ENCODE measurements at regions not wholly inside any gene's neighbourhood (a gene's known extent, or its start where the extent isn't known, plus 50 kb on each side); places are given as distances from the start of the nearest gene placed in this dataset.

DNA sequence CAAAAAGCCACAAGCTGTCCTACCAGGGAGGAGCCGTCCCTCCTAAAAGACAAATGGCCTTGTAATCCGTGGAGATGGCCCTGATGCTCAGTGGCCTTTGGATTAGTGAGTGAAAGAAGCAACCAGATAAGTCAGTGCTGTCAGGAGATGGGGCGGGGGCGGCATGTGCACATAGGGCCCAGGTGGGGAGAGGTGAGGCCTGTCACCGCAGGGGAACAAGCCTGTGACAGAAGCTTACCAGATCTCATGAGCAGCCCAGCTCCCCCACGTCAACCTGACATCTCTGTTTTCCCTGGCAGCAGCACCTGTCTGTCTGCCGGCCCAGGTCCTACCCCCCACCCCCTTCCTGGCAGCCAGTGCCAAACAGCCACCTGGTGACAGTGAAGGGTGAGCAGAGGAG lies 162.6 kb downstream of the BUD13 start:
- no peak overlapping the region for H3K27ac ChIP-seq (ENCODE audit: low read depth in 2 of 2, low read length in 1 of 2)
- no peaks in the 10 kb centered on the region for H3K79me2 ChIP-seq (ENCODE audit: insufficient read depth)
- no peak overlapping the region for H3K4me3 ChIP-seq (ENCODE audit: low read depth in 2 of 2, low read length in 1 of 2)
- H3K9ac ChIP-seq = no peak overlapping the region
- DNase-seq = no peak
- 7% methylated on average over 2 of the region's 7 CpGs for WGBS (ENCODE audit: low lambda C conversion rate)
- no peaks in the 10 kb centered on the region for H3K9me2 ChIP-seq
- no peaks in the 10 kb centered on the region for H3K9me3 ChIP-seq
- no peaks in the 10 kb centered on the region for H3K36me3 ChIP-seq (replicated peaks in 1 of 2; ENCODE audit: control insufficient read depth in 1 of 2, insufficient read depth in 2 of 2, low read length in 1 of 2)
- CTCF ChIA-PET = interaction anchor here (1.8 kb wide), 1 partner anchor 31 kb away, joined by 5 read pairs; no protein-coding TSS in a partner anchor
- no peak overlapping the region for H3K4me2 ChIP-seq
- TF ChIP-seq SMC3 (IDR thresholded peaks at IDR 0.05; ENCODE audit: low read depth, low read length) (no peak), CHD2 (IDR thresholded peaks at IDR 0.05; ENCODE audit: low read length, partially characterized antibody) (no peak), MXI1 (IDR thresholded peaks at IDR 0.05; ENCODE audit: low read depth, low read length) (no peak), POLR2AphosphoS5 (IDR thresholded peaks at IDR 0.05; ENCODE audit: low read depth, low read length) (no peak), FOSL2 (IDR thresholded peaks at IDR 0.05; ENCODE audit: borderline replicate concordance, low read depth) (no peak), RAD21 (IDR thresholded peaks at IDR 0.05; ENCODE audit: low read length) (no peak), NFIC (IDR thresholded peaks at IDR 0.05; ENCODE audit: borderline replicate concordance) (no peak), TCF12 (IDR thresholded peaks at IDR 0.05) (no peak)
- TF ChIP-seq, protein P1, sequence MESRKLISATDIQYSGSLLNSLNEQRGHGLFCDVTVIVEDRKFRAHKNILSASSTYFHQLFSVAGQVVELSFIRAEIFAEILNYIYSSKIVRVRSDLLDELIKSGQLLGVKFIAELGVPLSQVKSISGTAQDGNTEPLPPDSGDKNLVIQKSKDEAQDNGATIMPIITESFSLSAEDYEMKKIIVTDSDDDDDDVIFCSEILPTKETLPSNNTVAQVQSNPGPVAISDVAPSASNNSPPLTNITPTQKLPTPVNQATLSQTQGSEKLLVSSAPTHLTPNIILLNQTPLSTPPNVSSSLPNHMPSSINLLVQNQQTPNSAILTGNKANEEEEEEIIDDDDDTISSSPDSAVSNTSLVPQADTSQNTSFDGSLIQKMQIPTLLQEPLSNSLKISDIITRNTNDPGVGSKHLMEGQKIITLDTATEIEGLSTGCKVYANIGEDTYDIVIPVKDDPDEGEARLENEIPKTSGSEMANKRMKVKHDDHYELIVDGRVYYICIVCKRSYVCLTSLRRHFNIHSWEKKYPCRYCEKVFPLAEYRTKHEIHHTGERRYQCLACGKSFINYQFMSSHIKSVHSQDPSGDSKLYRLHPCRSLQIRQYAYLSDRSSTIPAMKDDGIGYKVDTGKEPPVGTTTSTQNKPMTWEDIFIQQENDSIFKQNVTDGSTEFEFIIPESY (IDR thresholded peaks at IDR 0.05; ENCODE audit: borderline replicate concordance, low read depth) = no peak
- TF ChIP-seq, protein P2, sequence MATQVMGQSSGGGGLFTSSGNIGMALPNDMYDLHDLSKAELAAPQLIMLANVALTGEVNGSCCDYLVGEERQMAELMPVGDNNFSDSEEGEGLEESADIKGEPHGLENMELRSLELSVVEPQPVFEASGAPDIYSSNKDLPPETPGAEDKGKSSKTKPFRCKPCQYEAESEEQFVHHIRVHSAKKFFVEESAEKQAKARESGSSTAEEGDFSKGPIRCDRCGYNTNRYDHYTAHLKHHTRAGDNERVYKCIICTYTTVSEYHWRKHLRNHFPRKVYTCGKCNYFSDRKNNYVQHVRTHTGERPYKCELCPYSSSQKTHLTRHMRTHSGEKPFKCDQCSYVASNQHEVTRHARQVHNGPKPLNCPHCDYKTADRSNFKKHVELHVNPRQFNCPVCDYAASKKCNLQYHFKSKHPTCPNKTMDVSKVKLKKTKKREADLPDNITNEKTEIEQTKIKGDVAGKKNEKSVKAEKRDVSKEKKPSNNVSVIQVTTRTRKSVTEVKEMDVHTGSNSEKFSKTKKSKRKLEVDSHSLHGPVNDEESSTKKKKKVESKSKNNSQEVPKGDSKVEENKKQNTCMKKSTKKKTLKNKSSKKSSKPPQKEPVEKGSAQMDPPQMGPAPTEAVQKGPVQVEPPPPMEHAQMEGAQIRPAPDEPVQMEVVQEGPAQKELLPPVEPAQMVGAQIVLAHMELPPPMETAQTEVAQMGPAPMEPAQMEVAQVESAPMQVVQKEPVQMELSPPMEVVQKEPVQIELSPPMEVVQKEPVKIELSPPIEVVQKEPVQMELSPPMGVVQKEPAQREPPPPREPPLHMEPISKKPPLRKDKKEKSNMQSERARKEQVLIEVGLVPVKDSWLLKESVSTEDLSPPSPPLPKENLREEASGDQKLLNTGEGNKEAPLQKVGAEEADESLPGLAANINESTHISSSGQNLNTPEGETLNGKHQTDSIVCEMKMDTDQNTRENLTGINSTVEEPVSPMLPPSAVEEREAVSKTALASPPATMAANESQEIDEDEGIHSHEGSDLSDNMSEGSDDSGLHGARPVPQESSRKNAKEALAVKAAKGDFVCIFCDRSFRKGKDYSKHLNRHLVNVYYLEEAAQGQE (IDR thresholded peaks at IDR 0.05; ENCODE audit: low read depth, low read length) = no peak
- TF ChIP-seq, protein P3, sequence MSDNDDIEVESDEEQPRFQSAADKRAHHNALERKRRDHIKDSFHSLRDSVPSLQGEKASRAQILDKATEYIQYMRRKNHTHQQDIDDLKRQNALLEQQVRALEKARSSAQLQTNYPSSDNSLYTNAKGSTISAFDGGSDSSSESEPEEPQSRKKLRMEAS (IDR thresholded peaks at IDR 0.05; ENCODE audit: low read depth) = no peak
- TF ChIP-seq, protein P4, sequence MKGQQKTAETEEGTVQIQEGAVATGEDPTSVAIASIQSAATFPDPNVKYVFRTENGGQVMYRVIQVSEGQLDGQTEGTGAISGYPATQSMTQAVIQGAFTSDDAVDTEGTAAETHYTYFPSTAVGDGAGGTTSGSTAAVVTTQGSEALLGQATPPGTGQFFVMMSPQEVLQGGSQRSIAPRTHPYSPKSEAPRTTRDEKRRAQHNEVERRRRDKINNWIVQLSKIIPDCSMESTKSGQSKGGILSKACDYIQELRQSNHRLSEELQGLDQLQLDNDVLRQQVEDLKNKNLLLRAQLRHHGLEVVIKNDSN (IDR thresholded peaks at IDR 0.05; ENCODE audit: borderline replicate concordance, low read depth) = no peak
- no peaks in the 10 kb centered on the region; the same call in none of the 2 replicates for H3K27me3 ChIP-seq (ENCODE audit: insufficient read depth)
- POLR2A ChIA-PET = no interaction called here
- no peaks in the 10 kb centered on the region for H4K20me1 ChIP-seq (ENCODE audit: insufficient read depth)
- H3K4me1 ChIP-seq (ENCODE audit: control insufficient read depth in 1 of 2, insufficient read depth in 2 of 2, low read depth in 1 of 2, low read length in 1 of 2) = peaks cover 0 to 16% of the 10 kb centered on the region in 2 experiments; a peak in 1 of 4 replicates
- no peak overlapping the region for H2AFZ ChIP-seq (ENCODE audit: low read depth)
- no peaks in the 10 kb centered on the region for H3F3A ChIP-seq (replicated peaks; ENCODE audit: insufficient read depth)

All from SK-N-SH (cell line).